GM12878 (cell line): ENCODE measurements at regions not wholly inside any gene's neighbourhood (a gene's known extent, or its start where the extent isn't known, plus 50 kb on each side); places are given as distances from the start of the nearest gene placed in this dataset.

Experiments used
- ATAC-seq: fragments of 200-7000 bp; cut with Tn5 transposase; 3 replicates; pipeline ENCODE4 v1.9.1; 2020; ENCODE audit warnings: mild to moderate bottlenecking, moderate library complexity
- BruUV-seq: library from RNA; stranded (reverse); fragments of 400-500 nt; replicated peaks from 2 replicates; lab custom pipeline; 2021; lab: Mats Ljungman, UMichigan
- CTCF ChIA-PET: fragments of 300-600 bp; sonication (Branson Sonifier 250); formaldehyde crosslinking; extraction: SDS; loops from one replicate; lab custom pipeline; 2021; ENCODE audit warnings: inconsistent platforms; lab: Yijun Ruan, JAX
- POLR2A ChIA-PET: fragments of 350-600 bp; formaldehyde crosslinking; extraction: SDS; loops from one replicate; lab custom pipeline; 2021; ENCODE audit warnings: inconsistent platforms; lab: Charles Lee
- RAD21 ChIA-PET: fragments of 300-600 bp; sonication (Branson Sonifier 250); formaldehyde crosslinking; loops from one replicate; lab custom pipeline; 2023; ENCODE audit warnings: antibody characterized with exemption; ENCODE audit not compliant: unreplicated experiment; lab: Charles Lee
- SMC1A ChIA-PET: fragments of 300-600 bp; sonication (Branson Sonifier 250); formaldehyde crosslinking; loops from one replicate; lab custom pipeline; 2023; ENCODE audit not compliant: unreplicated experiment, uncharacterized antibody; lab: Charles Lee
- DNase-seq: peaks from one replicate; pipeline ENCODE4 v3.0.0-alpha.2; 2011; ENCODE audit warnings: low read depth, low spot score
- FAIRE-seq: peaks from 3 replicates; lab custom pipeline; 2011; peaks lifted over from hg19 to GRCh38; lab: Jason Lieb, UNC
- H2AFZ ChIP-seq: 2 replicates; pipeline ENCODE4 v1.6.0; 2011; ENCODE audit warnings: low read depth, low read length, control low read depth; ENCODE audit not compliant: control insufficient read depth
- H3K27ac ChIP-seq: 2 replicates; pipeline ENCODE4 v1.5.1; 2011; ENCODE audit warnings: control low read depth; ENCODE audit not compliant: control insufficient read depth, insufficient read depth
- H3K27me3 ChIP-seq, 2 experiments: replicated peaks in 1 of 2; 2 replicates each; pipeline versions ENCODE4 v1.6.0 to v1.6.1; 2011; ENCODE audit warnings: low read length in 1 of 2; ENCODE audit not compliant: control insufficient read depth in 2 of 2, insufficient read depth in 2 of 2
- H3K36me3 ChIP-seq, 2 experiments: 2 replicates each; pipeline ENCODE4 v1.5.1; 2011; ENCODE audit warnings: low read length in 1 of 2; ENCODE audit not compliant: control insufficient read depth in 2 of 2, insufficient read depth in 2 of 2
- H3K4me1 ChIP-seq: 2 replicates; pipeline ENCODE4 v1.6.1; 2011; ENCODE audit warnings: mild to moderate bottlenecking, low read length, moderate library complexity, mixed read lengths; ENCODE audit not compliant: control insufficient read depth, insufficient read depth
- H3K4me2 ChIP-seq: 2 replicates; pipeline ENCODE4 v1.6.0; 2011; ENCODE audit warnings: control low read depth; ENCODE audit not compliant: control insufficient read depth, insufficient read depth
- H3K4me3 ChIP-seq: fragments of 200-600 bp; sonication (generic); 2 replicates; pipeline ENCODE4 v1.5.1; 2016
- H3K79me2 ChIP-seq: 2 replicates; pipeline ENCODE4 v1.6.0; 2011; ENCODE audit warnings: low read length; ENCODE audit not compliant: control insufficient read depth, insufficient read depth
- H3K9ac ChIP-seq: 2 replicates; pipeline ENCODE4 v1.8.0; 2011; ENCODE audit warnings: low read length, control low read depth, mixed read lengths; ENCODE audit not compliant: control insufficient read depth, insufficient read depth
- H3K9me3 ChIP-seq: replicated peaks from 3 replicates; pipeline ENCODE4 v1.5.1; 2011; ENCODE audit warnings: mild to moderate bottlenecking, low read length; ENCODE audit not compliant: control insufficient read depth, insufficient read depth
- H4K20me1 ChIP-seq: 2 replicates; pipeline ENCODE4 v1.6.0; 2011; ENCODE audit not compliant: control insufficient read depth, insufficient read depth
- BCL11A ChIP-seq: IDR thresholded peaks from 2 replicates; pipeline ENCODE4 v1.6.1; 2011; ENCODE audit warnings: low read depth, low read length
- BRCA1 ChIP-seq: IDR thresholded peaks from 2 replicates; pipeline ENCODE4 v1.6.1; 2011; ENCODE audit warnings: low read depth, low read length, improper control_type of control experiment
- CEBPZ ChIP-seq: fragments of 150-350 bp; IDR thresholded peaks from 2 replicates; pipeline ENCODE4 v1.6.1; 2016; ENCODE audit warnings: low read depth, low read length
- HSF1 ChIP-seq: fragments of 150-350 bp; IDR thresholded peaks from 2 replicates; pipeline ENCODE4 v1.6.1; 2014; ENCODE audit warnings: mild to moderate bottlenecking, low read depth, low read length
- PML ChIP-seq: IDR thresholded peaks from 2 replicates; pipeline ENCODE4 v1.6.1; 2012; ENCODE audit warnings: low read length, inconsistent platforms
- RUNX3 ChIP-seq: IDR thresholded peaks from 2 replicates; pipeline ENCODE4 v1.6.1; 2012; ENCODE audit warnings: low read length, inconsistent platforms
- SUPT20H ChIP-seq: IDR thresholded peaks from 2 replicates; pipeline ENCODE4 v1.6.1; 2011; ENCODE audit warnings: low read depth, mild to moderate bottlenecking, low read length, moderate library complexity, borderline replicate concordance; ENCODE audit not compliant: control insufficient read depth
- ZNF622 ChIP-seq: fragments of 450-650 bp; IDR thresholded peaks from 2 replicates; pipeline ENCODE4 v1.6.1; 2017; ENCODE audit warnings: mild to moderate bottlenecking, inconsistent platforms
- WGBS: methylation state at CpG from one replicate; pipeline ENCODE4 v1.1.6; 2016; ENCODE audit warnings: low lambda C conversion rate; ENCODE audit not compliant: insufficient replicate concordance, insufficient coverage; ENCODE audit errors: missing lambda C conversion rate; 5-methylcytosine and 5-hydroxymethylcytosine counted together
- in situ Hi-C: fragments of 300-500 bp; cut with MboI; formaldehyde crosslinking; loops from 9 replicates; pipeline ENCODE4 v1.14.3; 2018; ENCODE audit warnings: mixed read lengths
- intact Hi-C: fragments of 100-400 bp; cut with micrococcal nuclease; formaldehyde crosslinking; loops from one replicate; pipeline ENCODE4 v1.14.2; 2022; ENCODE audit not compliant: unreplicated experiment
- TF ChIP-seq, protein P1 (sequence below): fragments of 450-650 bp; IDR thresholded peaks from 2 replicates; pipeline ENCODE4 v1.6.1; 2017; ENCODE audit warnings: mild to moderate bottlenecking, moderate library complexity
- TF ChIP-seq, protein P2 (sequence below): fragments of 450-650 bp; IDR thresholded peaks from 2 replicates; pipeline ENCODE4 v1.6.1; 2017; ENCODE audit warnings: low read depth, mild to moderate bottlenecking, moderate library complexity
- TF ChIP-seq, protein P3 (sequence below), 3 experiments: IDR thresholded peaks in 2 of 3; conservative IDR thresholded peaks in 1 of 3; 2 replicates each; pipeline ENCODE4 v1.5.1; 2011; ENCODE audit warnings: low read depth in 3 of 3, low read length in 3 of 3, mild to moderate bottlenecking in 3 of 3, control low read depth in 2 of 3, moderate library complexity in 2 of 3, inconsistent platforms in 1 of 3, mixed read lengths in 1 of 3; ENCODE audit not compliant: control insufficient read depth in 2 of 3, insufficient read depth in 1 of 3; ENCODE audit errors: extremely low read depth in 1 of 3

DNA sequence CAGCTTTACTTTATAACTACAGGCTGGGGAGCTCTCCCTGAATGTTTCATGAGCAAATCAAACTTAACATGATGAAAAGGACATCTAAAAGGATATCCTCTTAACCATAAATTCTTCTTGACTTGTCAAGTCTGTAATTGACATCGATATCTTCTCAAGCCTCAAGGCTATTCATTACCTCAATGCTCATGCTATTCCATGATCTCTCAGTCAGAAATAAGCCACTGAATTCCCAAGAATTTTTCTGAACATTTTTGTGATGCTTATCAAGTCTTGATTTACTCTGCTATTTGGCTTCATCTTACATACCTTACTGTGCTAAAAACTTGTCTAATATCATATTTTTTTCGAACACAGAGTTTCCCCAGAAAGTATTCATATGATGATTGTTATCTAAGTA is 433.4 kb downstream of the PDGFC start:
- no TSS peak for BruUV-seq
- H3K4me3 ChIP-seq = no peak overlapping the region
- FAIRE-seq = no peak
- TF ChIP-seq RUNX3 (no peak), HSF1 (no peak), ZNF622 (no peak), PML (no peak), BCL11A (no peak), CEBPZ (no peak), BRCA1 (no peak), SUPT20H (no peak)
- TF ChIP-seq, protein P1, sequence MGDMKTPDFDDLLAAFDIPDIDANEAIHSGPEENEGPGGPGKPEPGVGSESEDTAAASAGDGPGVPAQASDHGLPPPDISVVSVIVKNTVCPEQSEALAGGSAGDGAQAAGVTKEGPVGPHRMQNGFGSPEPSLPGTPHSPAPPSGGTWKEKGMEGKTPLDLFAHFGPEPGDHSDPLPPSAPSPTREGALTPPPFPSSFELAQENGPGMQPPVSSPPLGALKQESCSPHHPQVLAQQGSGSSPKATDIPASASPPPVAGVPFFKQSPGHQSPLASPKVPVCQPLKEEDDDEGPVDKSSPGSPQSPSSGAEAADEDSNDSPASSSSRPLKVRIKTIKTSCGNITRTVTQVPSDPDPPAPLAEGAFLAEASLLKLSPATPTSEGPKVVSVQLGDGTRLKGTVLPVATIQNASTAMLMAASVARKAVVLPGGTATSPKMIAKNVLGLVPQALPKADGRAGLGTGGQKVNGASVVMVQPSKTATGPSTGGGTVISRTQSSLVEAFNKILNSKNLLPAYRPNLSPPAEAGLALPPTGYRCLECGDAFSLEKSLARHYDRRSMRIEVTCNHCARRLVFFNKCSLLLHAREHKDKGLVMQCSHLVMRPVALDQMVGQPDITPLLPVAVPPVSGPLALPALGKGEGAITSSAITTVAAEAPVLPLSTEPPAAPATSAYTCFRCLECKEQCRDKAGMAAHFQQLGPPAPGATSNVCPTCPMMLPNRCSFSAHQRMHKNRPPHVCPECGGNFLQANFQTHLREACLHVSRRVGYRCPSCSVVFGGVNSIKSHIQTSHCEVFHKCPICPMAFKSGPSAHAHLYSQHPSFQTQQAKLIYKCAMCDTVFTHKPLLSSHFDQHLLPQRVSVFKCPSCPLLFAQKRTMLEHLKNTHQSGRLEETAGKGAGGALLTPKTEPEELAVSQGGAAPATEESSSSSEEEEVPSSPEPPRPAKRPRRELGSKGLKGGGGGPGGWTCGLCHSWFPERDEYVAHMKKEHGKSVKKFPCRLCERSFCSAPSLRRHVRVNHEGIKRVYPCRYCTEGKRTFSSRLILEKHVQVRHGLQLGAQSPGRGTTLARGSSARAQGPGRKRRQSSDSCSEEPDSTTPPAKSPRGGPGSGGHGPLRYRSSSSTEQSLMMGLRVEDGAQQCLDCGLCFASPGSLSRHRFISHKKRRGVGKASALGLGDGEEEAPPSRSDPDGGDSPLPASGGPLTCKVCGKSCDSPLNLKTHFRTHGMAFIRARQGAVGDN = no peak
- TF ChIP-seq, protein P2, sequence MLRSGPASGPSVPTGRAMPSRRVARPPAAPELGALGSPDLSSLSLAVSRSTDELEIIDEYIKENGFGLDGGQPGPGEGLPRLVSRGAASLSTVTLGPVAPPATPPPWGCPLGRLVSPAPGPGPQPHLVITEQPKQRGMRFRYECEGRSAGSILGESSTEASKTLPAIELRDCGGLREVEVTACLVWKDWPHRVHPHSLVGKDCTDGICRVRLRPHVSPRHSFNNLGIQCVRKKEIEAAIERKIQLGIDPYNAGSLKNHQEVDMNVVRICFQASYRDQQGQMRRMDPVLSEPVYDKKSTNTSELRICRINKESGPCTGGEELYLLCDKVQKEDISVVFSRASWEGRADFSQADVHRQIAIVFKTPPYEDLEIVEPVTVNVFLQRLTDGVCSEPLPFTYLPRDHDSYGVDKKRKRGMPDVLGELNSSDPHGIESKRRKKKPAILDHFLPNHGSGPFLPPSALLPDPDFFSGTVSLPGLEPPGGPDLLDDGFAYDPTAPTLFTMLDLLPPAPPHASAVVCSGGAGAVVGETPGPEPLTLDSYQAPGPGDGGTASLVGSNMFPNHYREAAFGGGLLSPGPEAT = no peak
- TF ChIP-seq, protein P3, sequence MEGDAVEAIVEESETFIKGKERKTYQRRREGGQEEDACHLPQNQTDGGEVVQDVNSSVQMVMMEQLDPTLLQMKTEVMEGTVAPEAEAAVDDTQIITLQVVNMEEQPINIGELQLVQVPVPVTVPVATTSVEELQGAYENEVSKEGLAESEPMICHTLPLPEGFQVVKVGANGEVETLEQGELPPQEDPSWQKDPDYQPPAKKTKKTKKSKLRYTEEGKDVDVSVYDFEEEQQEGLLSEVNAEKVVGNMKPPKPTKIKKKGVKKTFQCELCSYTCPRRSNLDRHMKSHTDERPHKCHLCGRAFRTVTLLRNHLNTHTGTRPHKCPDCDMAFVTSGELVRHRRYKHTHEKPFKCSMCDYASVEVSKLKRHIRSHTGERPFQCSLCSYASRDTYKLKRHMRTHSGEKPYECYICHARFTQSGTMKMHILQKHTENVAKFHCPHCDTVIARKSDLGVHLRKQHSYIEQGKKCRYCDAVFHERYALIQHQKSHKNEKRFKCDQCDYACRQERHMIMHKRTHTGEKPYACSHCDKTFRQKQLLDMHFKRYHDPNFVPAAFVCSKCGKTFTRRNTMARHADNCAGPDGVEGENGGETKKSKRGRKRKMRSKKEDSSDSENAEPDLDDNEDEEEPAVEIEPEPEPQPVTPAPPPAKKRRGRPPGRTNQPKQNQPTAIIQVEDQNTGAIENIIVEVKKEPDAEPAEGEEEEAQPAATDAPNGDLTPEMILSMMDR (IDR thresholded peaks at IDR 0.05 in 2 of 3, conservative IDR thresholded peaks at IDR 0.05 in 1 of 3; ENCODE audit: control insufficient read depth in 2 of 3, extremely low read depth in 1 of 3, insufficient read depth in 1 of 3, low read depth in 3 of 3, low read length in 3 of 3) = no peak

More for the DNA sequence above, 433.4 kb downstream of the PDGFC start:
- Histone ChIP-seq H3K9ac (no peak overlapping the region), H4K20me1 (no peaks in the 10 kb centered on the region), H3K4me1 (no peaks in the 10 kb centered on the region), H3K36me3 (no peaks in the 10 kb centered on the region), H3K79me2 (no peaks in the 10 kb centered on the region), H3K27me3 (no peaks in the 10 kb centered on the region; a peak in 1 of 4 replicates), H2AFZ (no peak overlapping the region), H3K27ac (no peak overlapping the region), H3K9me3 (no peaks in the 10 kb centered on the region), H3K4me2 (no peak overlapping the region)
- WGBS = 19% methylated on average over 2 of the region's 2 CpGs
- RAD21 ChIA-PET = no interaction called here
- in situ Hi-C loops = no loop called here
- SMC1A ChIA-PET = no interaction called here
- CTCF ChIA-PET = no interaction called here
- intact Hi-C loops = no loop called here
- no peak for ATAC-seq
- POLR2A ChIA-PET = no interaction called here
- no peak for DNase-seq
